Esophagus muscularis mucosa (tissue), 3 donors: ENCODE measurements at regions not wholly inside any gene's neighbourhood (a gene's known extent, or its start where the extent isn't known, plus 50 kb on each side); places are given as distances from the start of the nearest gene placed in this dataset.

Experiments
- POLR2A ChIP-seq: fragments of 450-650 bp; IDR thresholded peaks from one replicate; pipeline ENCODE4 v1.6.1; 2017; ENCODE audit warnings: antibody characterized with exemption, moderate library complexity, mild to moderate bottlenecking, low read depth
- TF ChIP-seq, protein P1 (sequence below), 3 experiments: fragments of 200-600 bp in 2 of 3; fragments of 450-650 bp in 1 of 3; sonication (generic) in 2 of 3; IDR thresholded peaks; one replicate each; pipeline ENCODE4 v1.5.1; 2017 to 2019; ENCODE audit warnings: antibody characterized with exemption in 3 of 3, mild to moderate bottlenecking in 2 of 3, moderate library complexity in 1 of 3

DNA sequence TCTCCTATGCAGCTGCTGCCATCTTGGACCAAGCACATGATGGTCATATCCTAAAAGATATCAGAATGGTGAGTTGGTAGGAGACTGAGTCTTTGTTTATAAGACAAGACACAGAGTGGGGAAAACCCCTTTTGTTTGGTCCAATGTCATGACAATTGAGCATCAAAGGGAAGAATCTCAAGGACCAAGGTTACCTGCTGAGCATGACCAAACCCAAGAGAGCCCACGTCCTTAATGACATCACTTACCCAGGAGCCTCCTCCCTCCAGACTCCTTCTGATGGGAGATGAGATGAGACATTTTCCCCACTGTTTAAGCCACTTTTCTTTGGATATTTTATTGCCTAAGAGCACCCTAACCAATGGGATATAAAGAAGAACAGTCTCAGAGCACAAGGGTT is 478.1 kb downstream of the NPIPA7 start:
- TF ChIP-seq, protein P1, sequence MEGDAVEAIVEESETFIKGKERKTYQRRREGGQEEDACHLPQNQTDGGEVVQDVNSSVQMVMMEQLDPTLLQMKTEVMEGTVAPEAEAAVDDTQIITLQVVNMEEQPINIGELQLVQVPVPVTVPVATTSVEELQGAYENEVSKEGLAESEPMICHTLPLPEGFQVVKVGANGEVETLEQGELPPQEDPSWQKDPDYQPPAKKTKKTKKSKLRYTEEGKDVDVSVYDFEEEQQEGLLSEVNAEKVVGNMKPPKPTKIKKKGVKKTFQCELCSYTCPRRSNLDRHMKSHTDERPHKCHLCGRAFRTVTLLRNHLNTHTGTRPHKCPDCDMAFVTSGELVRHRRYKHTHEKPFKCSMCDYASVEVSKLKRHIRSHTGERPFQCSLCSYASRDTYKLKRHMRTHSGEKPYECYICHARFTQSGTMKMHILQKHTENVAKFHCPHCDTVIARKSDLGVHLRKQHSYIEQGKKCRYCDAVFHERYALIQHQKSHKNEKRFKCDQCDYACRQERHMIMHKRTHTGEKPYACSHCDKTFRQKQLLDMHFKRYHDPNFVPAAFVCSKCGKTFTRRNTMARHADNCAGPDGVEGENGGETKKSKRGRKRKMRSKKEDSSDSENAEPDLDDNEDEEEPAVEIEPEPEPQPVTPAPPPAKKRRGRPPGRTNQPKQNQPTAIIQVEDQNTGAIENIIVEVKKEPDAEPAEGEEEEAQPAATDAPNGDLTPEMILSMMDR (IDR thresholded peaks at IDR 0.05), result no peak
- TF ChIP-seq POLR2A, result no peak
